ENCODE measurements at regions not wholly inside any gene's neighbourhood (a gene's known extent, or its start where the extent isn't known, plus 50 kb on each side); places are given as distances from the start of the nearest gene placed in this dataset.

DNA sequence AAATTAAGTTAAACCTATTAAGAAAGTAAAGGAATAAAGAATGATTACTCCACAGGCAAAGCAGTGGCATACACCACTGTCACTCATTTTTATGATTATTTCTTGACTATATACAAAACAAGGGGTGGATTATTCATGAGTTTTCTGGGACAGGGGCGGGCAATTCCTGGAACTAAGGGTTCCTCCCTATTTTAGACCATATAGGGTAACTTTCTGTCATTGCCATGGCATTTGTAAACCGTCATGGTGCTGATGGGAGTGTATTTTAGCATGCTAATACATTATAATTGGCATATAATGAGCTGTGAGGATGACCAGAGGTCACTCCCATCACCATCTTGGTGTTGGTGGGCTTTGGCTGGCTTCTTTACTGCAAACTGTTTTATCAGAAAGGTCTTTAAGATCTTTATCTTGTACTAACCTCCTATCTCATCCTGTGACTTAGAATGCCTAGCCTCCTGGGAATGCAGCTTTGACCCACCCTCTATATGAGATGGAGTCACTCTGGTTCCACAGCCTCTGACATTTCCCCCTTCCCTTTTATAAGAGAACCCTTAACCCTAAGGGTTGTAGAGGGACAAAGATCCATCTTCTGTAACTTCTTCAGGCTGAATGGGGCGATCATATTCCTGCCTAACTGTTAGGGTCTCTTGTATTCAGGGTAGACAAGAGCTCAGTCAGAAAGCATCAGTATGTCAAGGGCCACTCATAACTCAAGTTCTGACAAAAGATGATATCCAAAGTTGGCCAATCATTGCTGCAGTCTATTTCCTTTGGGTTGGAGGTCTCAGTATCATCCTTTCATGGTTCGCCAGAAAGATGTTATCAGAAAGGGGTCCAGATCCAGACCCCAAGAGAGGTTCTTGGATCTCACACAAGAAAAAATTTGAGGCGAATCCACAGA lies 79.5 kb upstream of the LIPC start:
- H3K36me3 ChIP-seq, result no peaks in the 10 kb centered on the region
- TF ChIP-seq, protein P1, sequence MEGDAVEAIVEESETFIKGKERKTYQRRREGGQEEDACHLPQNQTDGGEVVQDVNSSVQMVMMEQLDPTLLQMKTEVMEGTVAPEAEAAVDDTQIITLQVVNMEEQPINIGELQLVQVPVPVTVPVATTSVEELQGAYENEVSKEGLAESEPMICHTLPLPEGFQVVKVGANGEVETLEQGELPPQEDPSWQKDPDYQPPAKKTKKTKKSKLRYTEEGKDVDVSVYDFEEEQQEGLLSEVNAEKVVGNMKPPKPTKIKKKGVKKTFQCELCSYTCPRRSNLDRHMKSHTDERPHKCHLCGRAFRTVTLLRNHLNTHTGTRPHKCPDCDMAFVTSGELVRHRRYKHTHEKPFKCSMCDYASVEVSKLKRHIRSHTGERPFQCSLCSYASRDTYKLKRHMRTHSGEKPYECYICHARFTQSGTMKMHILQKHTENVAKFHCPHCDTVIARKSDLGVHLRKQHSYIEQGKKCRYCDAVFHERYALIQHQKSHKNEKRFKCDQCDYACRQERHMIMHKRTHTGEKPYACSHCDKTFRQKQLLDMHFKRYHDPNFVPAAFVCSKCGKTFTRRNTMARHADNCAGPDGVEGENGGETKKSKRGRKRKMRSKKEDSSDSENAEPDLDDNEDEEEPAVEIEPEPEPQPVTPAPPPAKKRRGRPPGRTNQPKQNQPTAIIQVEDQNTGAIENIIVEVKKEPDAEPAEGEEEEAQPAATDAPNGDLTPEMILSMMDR (IDR thresholded peaks at IDR 0.05; ENCODE audit: low read depth, low read length), result no peak
- no peak overlapping the region for H3K4me3 ChIP-seq
- DNase-seq (ENCODE audit: low read depth in 1 of 2, low spot score in 1 of 2), result no peak
- H3K4me1 ChIP-seq (ENCODE audit: low read depth), result peaks cover 7% of the 10 kb centered on the region
- no peaks in the 10 kb centered on the region for H3K27me3 ChIP-seq
- H3K27ac ChIP-seq, result no peak overlapping the region
- H3K9me3 ChIP-seq (ENCODE audit: low read depth), result no peaks in the 10 kb centered on the region

DNA sequence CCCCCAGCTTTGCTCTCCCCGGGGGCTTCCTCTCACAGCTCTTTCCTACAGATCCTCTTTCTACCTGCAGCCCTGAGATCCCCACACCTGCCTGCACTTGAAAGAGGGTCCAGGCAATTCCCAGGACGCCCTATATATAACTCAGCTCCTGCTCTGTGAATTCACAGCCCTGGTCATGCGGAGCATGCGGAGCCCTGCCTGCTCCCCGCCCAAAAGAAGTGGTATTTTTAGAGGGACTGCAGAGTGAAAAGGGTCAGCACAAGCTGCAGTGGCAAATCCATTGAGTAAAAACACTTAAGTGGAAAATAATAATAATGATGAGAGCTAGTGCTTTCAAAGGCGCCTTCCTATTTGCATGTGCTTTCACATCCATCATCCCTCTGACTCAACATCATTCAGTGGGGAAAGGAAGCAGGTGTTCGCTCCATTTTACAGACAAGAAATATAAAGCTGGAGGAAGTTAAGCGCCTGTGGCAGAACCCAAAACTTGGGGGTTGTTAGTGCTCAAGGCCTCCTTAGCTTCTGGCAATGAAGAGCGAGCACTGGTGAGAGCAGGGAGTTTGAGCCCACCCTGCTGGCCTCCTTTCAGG lies 76.3 kb upstream of the LIPC start:
- Histone ChIP-seq H3K4me1 (ENCODE audit: low read depth) (peaks cover 7% of the 10 kb centered on the region), H3K9me3 (ENCODE audit: low read depth) (no peaks in the 10 kb centered on the region), H3K36me3 (no peaks in the 10 kb centered on the region), H3K4me3 (no peak overlapping the region), H3K27ac (no peak overlapping the region), H3K27me3 (no peaks in the 10 kb centered on the region)
- TF ChIP-seq, protein P1 (IDR thresholded peaks at IDR 0.05; ENCODE audit: low read depth, low read length), result no peak
- no peak for DNase-seq (ENCODE audit: low read depth in 1 of 2, low spot score in 1 of 2)

DNA sequence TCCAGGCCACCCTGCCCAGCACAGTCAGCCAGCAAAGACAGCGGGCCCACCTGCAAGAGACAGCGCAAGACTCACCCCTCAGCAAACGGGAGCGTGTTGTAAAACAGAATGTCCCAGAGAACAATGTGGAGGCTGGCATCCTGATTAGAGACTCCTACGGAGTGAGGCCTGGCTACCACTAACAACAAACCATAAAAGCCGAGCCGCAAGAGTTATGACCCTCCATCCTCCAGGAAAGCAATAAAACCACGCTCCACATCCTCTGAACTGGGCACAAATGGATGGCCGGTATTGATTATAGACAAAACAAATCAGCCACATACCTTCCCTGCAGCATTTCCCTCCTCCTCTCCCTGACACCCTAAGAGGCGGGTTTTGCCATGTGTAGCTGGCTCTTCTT lies 75.8 kb upstream of the LIPC start:
- Histone ChIP-seq H3K27me3 (no peaks in the 10 kb centered on the region), H3K36me3 (no peaks in the 10 kb centered on the region), H3K9me3 (ENCODE audit: low read depth) (no peaks in the 10 kb centered on the region), H3K4me3 (no peak overlapping the region), H3K4me1 (ENCODE audit: low read depth) (peaks cover 7% of the 10 kb centered on the region), H3K27ac (no peak overlapping the region)
- no peak for DNase-seq (ENCODE audit: low read depth in 1 of 2, low spot score in 1 of 2)
- TF ChIP-seq, protein P1 (IDR thresholded peaks at IDR 0.05; ENCODE audit: low read depth, low read length), result no peak

DNA sequence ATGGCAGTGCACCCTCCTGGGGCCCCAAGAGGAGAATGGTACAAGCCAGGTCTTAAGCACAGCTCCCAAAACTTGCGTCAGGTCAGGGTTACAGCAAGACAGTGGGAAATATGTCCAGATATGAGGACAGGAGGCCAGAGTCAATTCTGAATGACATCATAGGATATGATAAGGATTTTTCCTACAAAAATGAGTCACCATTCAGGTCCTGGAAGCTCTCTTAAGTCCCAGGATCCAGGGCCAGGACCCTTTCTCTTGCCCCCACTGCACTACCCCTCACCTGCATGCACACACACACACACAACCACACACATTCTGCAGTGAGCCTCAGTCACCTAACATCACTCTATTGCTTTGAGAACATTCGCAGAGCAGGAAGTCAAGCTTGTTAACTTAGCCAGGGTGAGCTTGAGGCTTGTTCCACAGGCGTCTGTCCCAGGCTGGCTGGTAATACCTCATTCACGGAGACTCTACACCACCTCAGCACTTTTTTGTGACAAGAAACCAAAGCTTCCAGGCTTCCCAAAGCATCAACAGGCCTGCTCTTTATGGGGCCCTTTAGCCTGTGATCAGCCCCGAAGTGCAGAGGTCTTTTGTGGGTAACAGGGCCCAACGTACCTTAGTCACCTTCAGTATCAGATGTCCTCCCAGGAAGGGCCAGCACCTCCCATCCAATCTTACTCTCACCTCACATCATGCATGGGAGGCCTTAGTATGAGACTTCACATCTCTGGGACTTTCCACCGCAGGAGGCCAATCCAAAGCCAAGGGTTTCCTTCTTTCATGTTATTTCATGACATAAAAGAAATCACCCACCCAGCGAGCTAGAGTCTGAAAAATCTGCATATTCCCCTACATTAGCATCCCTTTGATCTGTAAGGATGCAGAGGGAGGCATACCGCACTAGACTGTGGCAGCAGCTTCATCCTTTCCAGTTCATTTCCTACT lies 74.0 kb upstream of the LIPC start:
- H3K36me3 ChIP-seq, result no peaks in the 10 kb centered on the region
- no peaks in the 10 kb centered on the region for H3K27me3 ChIP-seq
- H3K4me1 ChIP-seq (ENCODE audit: low read depth), result peaks cover 7% of the 10 kb centered on the region
- H3K9me3 ChIP-seq (ENCODE audit: low read depth), result no peaks in the 10 kb centered on the region
- no peak overlapping the region for H3K4me3 ChIP-seq
- peak in 1 of 2 donors; percentile 52 for DNase-seq (ENCODE audit: low read depth in 1 of 2, low spot score in 1 of 2)
- TF ChIP-seq, protein P1 (IDR thresholded peaks at IDR 0.05; ENCODE audit: low read depth, low read length), result no peak
- H3K27ac ChIP-seq, result no peak overlapping the region

DNA sequence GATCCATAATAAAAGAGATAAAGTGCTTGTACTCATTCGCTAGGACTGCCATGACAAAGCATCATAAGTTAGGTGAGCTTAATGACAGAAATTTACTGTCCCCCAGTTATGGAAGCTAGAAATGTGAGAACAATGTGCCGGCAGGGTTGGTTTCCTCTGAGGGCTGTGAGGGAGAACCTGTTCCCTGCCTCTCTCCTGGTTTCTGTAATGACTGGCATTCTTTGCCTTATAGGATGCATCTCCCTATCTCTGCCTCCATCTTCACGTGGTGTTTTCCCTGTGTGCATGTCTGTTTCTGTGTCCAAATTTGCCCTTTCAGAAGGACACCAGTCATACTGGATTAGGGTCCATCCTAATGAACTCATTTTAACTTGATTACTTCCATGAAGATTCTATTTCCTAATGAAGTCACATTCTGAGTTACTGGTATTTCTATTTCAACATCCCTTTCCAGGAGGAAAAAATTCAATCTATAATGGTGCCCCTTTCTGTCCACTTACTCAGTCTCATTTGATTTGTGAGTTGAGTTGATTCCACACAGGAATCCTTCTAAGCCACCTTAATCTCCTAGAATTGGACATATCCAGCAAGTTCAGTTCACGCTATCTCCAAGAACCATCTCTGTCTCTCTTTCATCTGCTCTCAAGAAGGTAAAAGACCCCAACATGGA lies 71.2 kb upstream of the LIPC start:
- H3K4me1 ChIP-seq (ENCODE audit: low read depth), result peaks cover 2% of the 10 kb centered on the region
- no peaks in the 10 kb centered on the region for H3K27me3 ChIP-seq
- H3K9me3 ChIP-seq (ENCODE audit: low read depth), result no peaks in the 10 kb centered on the region
- H3K36me3 ChIP-seq, result no peaks in the 10 kb centered on the region
- no peak for DNase-seq (ENCODE audit: low read depth in 1 of 2, low spot score in 1 of 2)
- TF ChIP-seq, protein P1 (IDR thresholded peaks at IDR 0.05; ENCODE audit: low read depth, low read length), result no peak
- H3K27ac ChIP-seq, result no peak overlapping the region
- H3K4me3 ChIP-seq, result no peak overlapping the region

All from cardiac muscle cell (in vitro differentiated cells and primary cell).